H1 (cell line): ENCODE measurements at regions not wholly inside any gene's neighbourhood (a gene's known extent, or its start where the extent isn't known, plus 50 kb on each side); places are given as distances from the start of the nearest gene placed in this dataset.

Experiments
- CTCF ChIA-PET: fragments of 300-600 bp; sonication (Branson Sonifier 250); formaldehyde crosslinking; loops from one replicate; lab custom pipeline; 2021; ENCODE audit not compliant: partially characterized antibody; lab: Charles Lee
- POLR2A ChIA-PET: fragments of 300-600 bp; sonication (Branson Sonifier 250); formaldehyde crosslinking; loops from one replicate; lab custom pipeline; 2021; ENCODE audit warnings: inconsistent platforms; ENCODE audit not compliant: partially characterized antibody; lab: Charles Lee
- DNase-seq, 2 experiments: peaks; one replicate each; pipeline versions ENCODE4 v3.0.0 to v3.0.0-alpha.2; 2010 to 2022; ENCODE audit warnings: low spot score in 2 of 2, low read depth in 1 of 2, mixed read lengths in 1 of 2
- FAIRE-seq: peaks from 2 replicates; lab custom pipeline; 2011; peaks lifted over from hg19 to GRCh38; lab: Jason Lieb, UNC
- H2AFZ ChIP-seq: 2 replicates; pipeline ENCODE4 v1.8.1; 2012; ENCODE audit warnings: low read length, inconsistent platforms
- H2AK5ac ChIP-seq: 2 replicates; pipeline ENCODE4 v1.6.1; 2013; ENCODE audit warnings: low read depth, low read length
- H2BK120ac ChIP-seq: replicated peaks from 2 replicates; pipeline ENCODE3; 2013; ENCODE audit warnings: low read depth, low read length, inconsistent platforms
- H2BK12ac ChIP-seq: 2 replicates; pipeline ENCODE4 v1.6.1; 2013; ENCODE audit warnings: low read depth, low read length
- H2BK15ac ChIP-seq: 2 replicates; pipeline ENCODE4 v1.6.1; 2013; ENCODE audit warnings: low read length
- H2BK20ac ChIP-seq: 2 replicates; pipeline ENCODE4 v1.6.1; 2013; ENCODE audit warnings: low read length
- H2BK5ac ChIP-seq: 2 replicates; pipeline ENCODE4 v1.6.1; 2013; ENCODE audit warnings: low read depth, low read length
- H3K14ac ChIP-seq: 2 replicates; pipeline ENCODE4 v1.6.1; 2013; ENCODE audit warnings: inconsistent platforms; ENCODE audit not compliant: insufficient read length
- H3K18ac ChIP-seq: 2 replicates; pipeline ENCODE4 v1.6.1; 2013; ENCODE audit warnings: low read length; ENCODE audit errors: extremely low read depth
- H3K23ac ChIP-seq: 2 replicates; pipeline ENCODE4 v1.6.1; 2013; ENCODE audit warnings: inconsistent platforms; ENCODE audit not compliant: insufficient read length
- H3K23me2 ChIP-seq: 2 replicates; pipeline ENCODE4 v1.6.1; 2013; ENCODE audit warnings: low read depth, low read length
- H3K27ac ChIP-seq: 2 replicates; pipeline ENCODE4 v1.6.1; 2011; ENCODE audit warnings: low read depth, low read length, inconsistent platforms
- H3K27me3 ChIP-seq, 4 experiments: replicated peaks in 1 of 4; 1 replicate in 1 of 4; 2 replicates in 3 of 4; pipeline versions ENCODE4 v1.6.1 to v1.8.1; 2011 to 2013; ENCODE audit warnings: low read length in 3 of 4, mild to moderate bottlenecking in 3 of 4, inconsistent platforms in 2 of 4, mixed read lengths in 2 of 4, moderate library complexity in 1 of 4; ENCODE audit not compliant: control insufficient read depth in 3 of 4, insufficient read depth in 3 of 4; ENCODE audit errors: extremely low read depth in 1 of 4
- H3K36me3 ChIP-seq, 4 experiments: 2 replicates each; pipeline versions ENCODE4 v1.6.1 to v1.8.1; 2011 to 2013; ENCODE audit warnings: mild to moderate bottlenecking in 4 of 4, low read length in 3 of 4, moderate library complexity in 2 of 4, control low read depth in 1 of 4, inconsistent platforms in 1 of 4; ENCODE audit not compliant: insufficient read depth in 4 of 4, control insufficient read depth in 2 of 4
- H3K4ac ChIP-seq: replicated peaks from 2 replicates; pipeline ENCODE3; 2013; ENCODE audit warnings: low read length, low read depth, mixed read lengths, inconsistent platforms; ENCODE audit not compliant: insufficient read length
- H3K4me1 ChIP-seq, 4 experiments: replicated peaks in 1 of 4; 1 replicate in 1 of 4; 2 replicates in 3 of 4; pipeline versions ENCODE4 v1.6.1 to v1.8.1; 2011 to 2013; ENCODE audit warnings: low read length in 3 of 4, inconsistent platforms in 2 of 4, mixed read lengths in 1 of 4; ENCODE audit not compliant: insufficient read depth in 4 of 4, control insufficient read depth in 3 of 4
- H3K4me2 ChIP-seq, 2 experiments: 2 replicates each; pipeline versions ENCODE4 v1.6.1 to v1.8.1; 2011 to 2013; ENCODE audit warnings: low read depth in 2 of 2, low read length in 2 of 2, control low read depth in 1 of 2, inconsistent platforms in 1 of 2, mild to moderate bottlenecking in 1 of 2; ENCODE audit not compliant: insufficient read depth in 1 of 2
- H3K4me3 ChIP-seq, 4 experiments: fragments of 200-600, 300-600 bp in 1 of 4; sonication (generic), shearing (Covaris generic), sonication (Bioruptor Twin) in 1 of 4; 2 replicates each; pipeline versions ENCODE4 v1.5.1 to v1.8.1; 2011 to 2016; ENCODE audit warnings: low read length in 4 of 4, low read depth in 3 of 4, control low read depth in 2 of 4, inconsistent platforms in 2 of 4, mild to moderate bottlenecking in 2 of 4, mixed read lengths in 1 of 4, moderate library complexity in 1 of 4; ENCODE audit not compliant: insufficient read depth in 2 of 4; ENCODE audit errors: extremely low read depth in 1 of 4
- H3K56ac ChIP-seq: replicated peaks from 2 replicates; pipeline ENCODE3; 2013; ENCODE audit warnings: low read depth, mild to moderate bottlenecking, mixed read lengths, low read length, inconsistent platforms; ENCODE audit not compliant: insufficient read length
- H3K79me1 ChIP-seq: 2 replicates; pipeline ENCODE4 v1.6.1; 2013; ENCODE audit warnings: low read depth, low read length, control low read depth
- H3K79me2 ChIP-seq, 2 experiments: 2 replicates each; pipeline versions ENCODE4 v1.6.1 to v1.8.1; 2012 to 2013; ENCODE audit warnings: low read length in 2 of 2, mild to moderate bottlenecking in 2 of 2, inconsistent platforms in 1 of 2; ENCODE audit not compliant: insufficient read depth in 2 of 2, control insufficient read depth in 1 of 2
- H3K9ac ChIP-seq, 4 experiments: replicated peaks in 1 of 4; 1 replicate in 1 of 4; 2 replicates in 3 of 4; pipeline versions ENCODE4 v1.6.1 to v1.8.1; 2011 to 2013; ENCODE audit warnings: low read depth in 3 of 4, low read length in 3 of 4, control low read depth in 2 of 4, mild to moderate bottlenecking in 2 of 4, moderate library complexity in 2 of 4, inconsistent platforms in 1 of 4; ENCODE audit errors: extremely low read depth in 1 of 4
- H3K9me3 ChIP-seq, 2 experiments: 2 replicates each; pipeline versions ENCODE4 v1.6.1 to v1.8.1; 2012 to 2013; ENCODE audit warnings: mild to moderate bottlenecking in 2 of 2, moderate library complexity in 2 of 2, control low read depth in 1 of 2, inconsistent platforms in 1 of 2, low read depth in 1 of 2, low read length in 1 of 2, mixed read lengths in 1 of 2; ENCODE audit not compliant: insufficient read depth in 2 of 2
- H4K20me1 ChIP-seq, 2 experiments: replicated peaks in 1 of 2; 2 replicates each; pipeline versions ENCODE3 to v1.8.1; 2011 to 2013; ENCODE audit warnings: inconsistent platforms in 2 of 2, low read length in 2 of 2, mild to moderate bottlenecking in 1 of 2; ENCODE audit not compliant: insufficient read depth in 2 of 2, control insufficient read depth in 1 of 2
- H4K5ac ChIP-seq: 2 replicates; pipeline ENCODE4 v1.6.1; 2013; ENCODE audit warnings: low read length, low read depth, mixed read lengths, inconsistent platforms; ENCODE audit not compliant: insufficient read length
- H4K8ac ChIP-seq: 2 replicates; pipeline ENCODE4 v1.8.0; 2013; ENCODE audit warnings: mild to moderate bottlenecking, moderate library complexity, low read length, inconsistent platforms; ENCODE audit not compliant: insufficient read depth; ENCODE audit errors: extremely low read depth
- H4K91ac ChIP-seq: replicated peaks from 2 replicates; pipeline ENCODE3; 2013; ENCODE audit warnings: low read length, mixed read lengths, inconsistent platforms; ENCODE audit not compliant: insufficient read length
- BRCA1 ChIP-seq: IDR thresholded peaks from 2 replicates; pipeline ENCODE4 v1.6.1; 2012; ENCODE audit warnings: low read depth, low read length, improper control_type of control experiment
- JUN ChIP-seq: IDR thresholded peaks from 2 replicates; pipeline ENCODE4 v1.6.1; 2011; ENCODE audit warnings: low read depth, mild to moderate bottlenecking, improper control_type of control experiment, low read length
- KDM5A ChIP-seq: fragments of 200-600 bp; IDR thresholded peaks from 2 replicates; pipeline ENCODE4 v1.7.1; 2012; ENCODE audit warnings: mild to moderate bottlenecking, low read length, inconsistent platforms, mixed read lengths
- NANOG ChIP-seq: IDR thresholded peaks from 2 replicates; pipeline ENCODE4 v1.6.1; 2011; ENCODE audit warnings: low read length, low read depth, mild to moderate bottlenecking, inconsistent platforms; ENCODE audit not compliant: insufficient read depth, poor library complexity, severe bottlenecking
- NRF1 ChIP-seq: IDR thresholded peaks from 2 replicates; pipeline ENCODE4 v1.6.1; 2011; ENCODE audit warnings: mild to moderate bottlenecking, low read depth, low read length, improper control_type of control experiment
- POLR2AphosphoS5 ChIP-seq: IDR thresholded peaks from 2 replicates; pipeline ENCODE4 v1.6.1; 2011; ENCODE audit warnings: low read depth, low read length
- POU5F1 ChIP-seq: IDR thresholded peaks from 2 replicates; pipeline ENCODE4 v1.6.1; 2011; ENCODE audit warnings: low read depth, mild to moderate bottlenecking, low read length, moderate library complexity
- SIRT6 ChIP-seq: IDR thresholded peaks from one replicate; pipeline ENCODE4 v1.7.1; 2012; ENCODE audit warnings: low read length, inconsistent platforms
- TAF1 ChIP-seq: IDR thresholded peaks from 2 replicates; pipeline ENCODE4 v1.6.1; 2011; ENCODE audit warnings: mild to moderate bottlenecking, low read depth, low read length
- WGBS, 2 experiments: shearing (Covaris generic) in 1 of 2; methylation state at CpG; one replicate each; pipeline versions ENCODE4 v1.1.6 to v1.1.7; 2013 to 2015; ENCODE audit warnings: low lambda C conversion rate in 2 of 2, mixed read lengths in 2 of 2, inconsistent platforms in 1 of 2, low coverage in 1 of 2, missing lambda C conversion rate in 1 of 2; ENCODE audit not compliant: insufficient replicate concordance in 2 of 2, insufficient coverage in 1 of 2, insufficient read length in 1 of 2; ENCODE audit errors: extremely low coverage in 1 of 2, missing lambda C conversion rate in 1 of 2; 5-methylcytosine and 5-hydroxymethylcytosine counted together
- TF ChIP-seq, protein P1 (sequence below): IDR thresholded peaks from 2 replicates; pipeline ENCODE4 v1.6.1; 2012; ENCODE audit warnings: inconsistent platforms
- TF ChIP-seq, protein P2 (sequence below): IDR thresholded peaks from 2 replicates; pipeline ENCODE4 v1.6.1; 2012; ENCODE audit warnings: inconsistent platforms
- TF ChIP-seq, protein P3 (sequence below): IDR thresholded peaks from 2 replicates; pipeline ENCODE4 v1.6.1; 2011; ENCODE audit warnings: low read depth, mild to moderate bottlenecking, low read length; ENCODE audit not compliant: insufficient read depth

DNA sequence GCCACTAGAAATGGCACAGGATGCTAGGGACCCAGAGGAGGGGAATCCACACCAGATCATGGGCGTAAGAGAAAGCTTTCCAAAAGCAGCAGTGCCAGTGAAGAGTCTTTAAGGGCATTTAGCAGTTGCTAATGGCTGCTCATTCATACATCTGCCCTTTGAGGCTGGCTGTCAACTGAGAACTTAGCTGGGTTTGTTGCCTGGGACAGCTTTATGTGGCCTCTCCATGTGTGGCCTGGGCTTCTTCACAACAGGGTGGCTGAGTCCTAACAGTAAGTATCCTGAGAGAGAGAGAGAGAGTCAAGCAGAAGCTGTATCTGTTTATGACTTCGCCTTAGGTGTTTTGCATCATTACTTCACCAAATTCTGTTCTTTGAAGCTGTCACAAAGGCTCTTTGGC, 286.1 kb upstream of the KCNJ16 start:
- no peak overlapping the region for H4K8ac ChIP-seq
- no peak overlapping the region for H2BK5ac ChIP-seq
- no peak overlapping the region for H3K4ac ChIP-seq
- H3K14ac ChIP-seq = no peak overlapping the region
- H2AK5ac ChIP-seq = no peak overlapping the region
- no peaks in the 10 kb centered on the region for H3K9me3 ChIP-seq
- CTCF ChIA-PET = interaction anchor here (0.6 kb wide), 1 partner anchor 371 kb away, joined by 3 read pairs; no protein-coding TSS in a partner anchor
- no peak overlapping the region for H3K4me2 ChIP-seq
- no peak overlapping the region for H4K91ac ChIP-seq
- H4K20me1 ChIP-seq = no peaks in the 10 kb centered on the region
- no peak overlapping the region for H3K18ac ChIP-seq
- FAIRE-seq (no peak), DNase-seq (no peak)
- no peak overlapping the region for H3K23ac ChIP-seq
- H3K56ac ChIP-seq = no peak overlapping the region
- H4K5ac ChIP-seq = no peak overlapping the region
- H3K4me3 ChIP-seq = no peak overlapping the region
- 91% methylated on average over 2 of the region's 2 CpGs; no CpG with 5 or more reads in 1 of the 2 experiments for WGBS, 2 experiments
- H3K79me1 ChIP-seq = no peaks in the 10 kb centered on the region
- H2BK12ac ChIP-seq = no peak overlapping the region
- no peaks in the 10 kb centered on the region for H3K23me2 ChIP-seq
- H3K27me3 ChIP-seq = no peaks in the 10 kb centered on the region
- no peak overlapping the region for H3K9ac ChIP-seq
- no peak overlapping the region for H2BK120ac ChIP-seq
- H2BK20ac ChIP-seq = no peak overlapping the region
- no peaks in the 10 kb centered on the region for H3K4me1 ChIP-seq
- H3K79me2 ChIP-seq = no peaks in the 10 kb centered on the region
- H2BK15ac ChIP-seq = no peak overlapping the region
- peak overlapping the region; percentile 50; the same call in 1 of the 2 replicates for H2AFZ ChIP-seq
- POLR2A ChIA-PET = no interaction called here
- H3K27ac ChIP-seq = no peak overlapping the region
- no peaks in the 10 kb centered on the region for H3K36me3 ChIP-seq
- TF ChIP-seq KDM5A (no peak), POU5F1 (no peak), BRCA1 (no peak), NRF1 (no peak), JUN (no peak), NANOG (no peak), TAF1 (no peak), POLR2AphosphoS5 (no peak), SIRT6 (no peak)
- TF ChIP-seq, protein P1, sequence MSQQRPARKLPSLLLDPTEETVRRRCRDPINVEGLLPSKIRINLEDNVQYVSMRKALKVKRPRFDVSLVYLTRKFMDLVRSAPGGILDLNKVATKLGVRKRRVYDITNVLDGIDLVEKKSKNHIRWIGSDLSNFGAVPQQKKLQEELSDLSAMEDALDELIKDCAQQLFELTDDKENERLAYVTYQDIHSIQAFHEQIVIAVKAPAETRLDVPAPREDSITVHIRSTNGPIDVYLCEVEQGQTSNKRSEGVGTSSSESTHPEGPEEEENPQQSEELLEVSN = no peak
- TF ChIP-seq, protein P2, sequence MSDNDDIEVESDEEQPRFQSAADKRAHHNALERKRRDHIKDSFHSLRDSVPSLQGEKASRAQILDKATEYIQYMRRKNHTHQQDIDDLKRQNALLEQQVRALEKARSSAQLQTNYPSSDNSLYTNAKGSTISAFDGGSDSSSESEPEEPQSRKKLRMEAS = no peak
- TF ChIP-seq, protein P3, sequence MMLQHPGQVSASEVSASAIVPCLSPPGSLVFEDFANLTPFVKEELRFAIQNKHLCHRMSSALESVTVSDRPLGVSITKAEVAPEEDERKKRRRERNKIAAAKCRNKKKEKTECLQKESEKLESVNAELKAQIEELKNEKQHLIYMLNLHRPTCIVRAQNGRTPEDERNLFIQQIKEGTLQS = no peak
